SIG-M5 treated with dmso at 0.1 percent for 504 hours (cell line): ENCODE measurements at regions not wholly inside any gene's neighbourhood (a gene's known extent, or its start where the extent isn't known, plus 50 kb on each side); places are given as distances from the start of the nearest gene placed in this dataset.

Experiments
- DNase-seq: peaks from one replicate; lab custom pipeline; 2025; ENCODE audit not compliant: unreplicated experiment; lab: John Stamatoyannopoulos, UW

DNA sequence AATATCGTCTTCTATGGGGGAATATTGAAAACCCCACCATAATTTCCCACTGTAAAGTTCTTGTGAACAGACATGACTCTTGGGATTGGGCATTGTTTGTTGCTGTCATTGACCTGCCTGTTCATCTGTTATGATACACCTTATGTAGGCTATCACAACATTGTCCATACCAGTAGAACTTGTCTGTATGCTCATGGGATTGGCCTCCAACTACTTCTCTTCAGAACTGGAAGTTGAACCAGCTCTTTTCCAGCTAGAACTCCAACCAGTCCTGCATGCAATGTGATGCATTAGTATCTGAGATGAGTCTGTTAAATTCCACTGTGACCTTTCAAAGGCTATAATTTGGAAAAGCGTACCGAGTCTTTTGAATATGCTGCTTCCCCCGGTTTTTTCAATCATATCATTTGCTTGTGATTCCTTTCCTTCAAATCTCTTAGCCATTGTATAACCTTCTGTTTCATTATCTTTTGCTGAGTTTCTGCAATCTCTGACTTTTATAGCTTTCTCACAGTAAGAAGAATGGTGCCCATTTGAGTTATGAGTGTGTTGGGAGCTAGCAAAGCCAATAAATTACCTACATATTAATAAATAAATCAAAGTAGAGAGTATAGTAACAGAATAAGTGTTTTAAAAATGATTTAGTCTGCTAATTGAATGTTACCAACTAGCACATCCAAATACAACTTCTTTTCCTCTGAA, 101.9 kb downstream of the PLK2 start:
- DNase-seq = no peak

DNA sequence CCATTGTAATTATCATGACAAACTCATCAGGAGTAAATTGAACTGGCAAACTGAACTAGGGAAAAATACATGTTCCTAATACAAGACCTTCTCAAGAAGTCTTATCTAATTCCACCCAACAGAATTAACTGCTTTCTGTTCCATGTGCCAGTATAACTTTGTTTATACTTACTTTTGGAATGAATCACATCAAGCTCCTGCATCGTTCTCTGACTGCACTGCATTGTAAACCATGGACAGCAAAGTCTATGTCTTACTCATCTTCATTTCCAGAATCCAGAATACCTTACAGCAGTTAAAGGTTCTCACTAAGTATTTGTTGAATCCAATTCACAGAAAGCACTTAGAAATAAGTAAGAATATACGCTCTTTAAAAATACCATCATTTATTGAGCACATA, 102.8 kb downstream of the PLK2 start:
- no peak for DNase-seq

DNA sequence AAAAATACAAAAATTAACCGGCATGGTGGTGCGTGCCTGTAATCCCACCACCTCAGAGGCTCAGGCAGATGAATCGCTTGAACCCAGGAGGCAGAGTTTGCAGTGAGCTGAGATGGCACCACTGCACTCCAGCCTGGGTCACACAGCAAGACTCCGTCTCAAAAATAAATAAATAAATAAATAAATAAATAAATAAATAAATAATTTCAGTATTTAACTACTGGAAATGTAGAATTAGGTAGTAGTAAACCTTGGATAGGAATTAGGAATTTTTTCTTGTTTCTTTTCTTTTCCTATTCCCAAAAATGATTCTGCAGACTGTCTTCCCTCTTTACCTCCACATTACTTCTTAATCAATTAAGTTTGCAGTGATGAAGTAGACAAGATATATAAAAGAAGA, 103.2 kb downstream of the PLK2 start:
- DNase-seq = no peak

DNA sequence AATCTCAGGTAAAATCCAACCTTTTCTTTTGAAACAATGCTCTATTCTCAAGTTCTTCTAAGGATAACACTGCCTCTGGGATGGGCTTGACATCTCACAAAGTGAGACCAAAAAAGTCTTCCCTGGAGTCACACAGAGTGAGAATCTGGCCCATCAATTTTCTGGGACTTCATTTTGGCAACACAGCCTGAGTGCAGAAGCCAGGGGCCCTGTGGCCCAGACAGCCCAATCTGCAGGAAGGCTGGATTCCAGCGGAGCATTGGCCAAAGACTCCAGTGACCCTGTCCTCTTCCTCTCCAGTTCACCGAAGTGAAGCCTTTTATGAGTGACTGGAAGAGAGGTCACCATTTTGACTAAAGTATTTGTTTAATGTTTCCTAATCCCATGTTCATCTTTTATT, 105.1 kb downstream of the PLK2 start:
- no peak for DNase-seq

DNA sequence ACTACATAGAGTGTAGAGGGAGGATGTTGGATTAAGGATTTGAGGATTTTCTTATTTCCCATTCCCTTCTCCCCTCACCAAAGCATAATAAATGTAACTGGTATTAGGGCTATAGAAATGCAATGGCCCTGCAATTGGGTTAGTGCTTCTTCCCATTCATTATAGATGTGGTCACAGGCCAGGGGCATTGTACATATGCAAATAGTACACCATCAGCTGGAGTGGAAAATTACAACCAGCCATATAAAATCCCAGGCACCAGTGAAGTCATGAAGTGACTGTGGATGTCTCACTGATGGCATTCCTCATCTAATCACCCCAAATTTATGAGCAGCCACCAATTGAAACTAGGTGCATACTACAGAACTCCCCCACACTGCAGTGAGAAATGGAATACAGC, 105.9 kb downstream of the PLK2 start:
- DNase-seq = no peak

DNA sequence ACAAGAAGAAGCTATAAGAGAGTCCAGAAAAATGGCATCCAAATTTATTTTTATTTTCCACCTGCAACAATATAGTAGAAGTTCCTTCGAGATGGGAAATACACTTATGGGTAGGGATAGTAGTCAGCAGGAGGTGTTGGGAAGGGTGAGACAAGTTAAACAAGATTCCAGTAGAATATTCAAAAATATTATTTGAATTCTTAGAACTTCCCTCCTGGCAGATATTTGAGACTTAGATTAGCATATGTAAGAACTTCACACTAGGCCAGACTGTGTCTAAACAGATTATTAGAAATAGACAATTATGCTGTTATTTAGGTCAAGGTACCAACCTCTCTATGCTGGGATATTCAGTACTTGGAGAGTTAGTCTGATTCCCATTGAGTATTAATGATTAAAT, 108.7 kb downstream of the PLK2 start:
- no peak for DNase-seq

DNA sequence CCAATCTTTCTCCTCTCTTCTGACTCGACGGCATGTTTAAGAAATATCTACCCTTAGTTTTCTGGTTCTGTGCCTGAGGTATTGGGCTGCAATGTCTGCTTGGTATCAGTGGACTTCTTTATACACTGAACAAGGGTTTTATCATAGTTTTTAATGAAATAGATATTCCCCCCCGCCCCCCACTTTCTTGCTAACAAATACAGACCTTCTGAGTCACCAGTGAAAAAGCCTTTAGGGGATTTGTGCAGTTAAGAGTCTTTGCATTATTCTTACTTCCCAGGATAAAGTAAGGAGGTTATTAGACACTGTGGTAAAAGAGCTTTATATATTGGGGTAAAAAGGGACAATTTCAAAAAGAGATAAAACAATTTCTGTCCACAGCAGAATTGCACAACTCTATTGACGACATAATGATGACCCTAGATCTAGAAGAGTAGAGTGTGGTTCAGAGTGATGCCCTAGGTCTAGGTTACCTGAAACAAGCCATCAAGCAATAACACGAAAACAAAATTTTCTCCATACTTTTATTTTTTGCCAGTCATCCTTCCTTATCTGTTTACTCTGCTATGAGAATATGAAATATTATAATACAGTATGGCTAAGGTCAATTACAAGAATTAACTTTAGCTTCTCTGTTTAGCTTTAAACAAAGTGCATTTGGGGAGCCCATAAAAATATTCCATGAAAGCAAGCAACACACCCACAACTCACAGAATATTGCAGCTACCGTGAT, 110.7 kb downstream of the PLK2 start:
- DNase-seq = no peak

DNA sequence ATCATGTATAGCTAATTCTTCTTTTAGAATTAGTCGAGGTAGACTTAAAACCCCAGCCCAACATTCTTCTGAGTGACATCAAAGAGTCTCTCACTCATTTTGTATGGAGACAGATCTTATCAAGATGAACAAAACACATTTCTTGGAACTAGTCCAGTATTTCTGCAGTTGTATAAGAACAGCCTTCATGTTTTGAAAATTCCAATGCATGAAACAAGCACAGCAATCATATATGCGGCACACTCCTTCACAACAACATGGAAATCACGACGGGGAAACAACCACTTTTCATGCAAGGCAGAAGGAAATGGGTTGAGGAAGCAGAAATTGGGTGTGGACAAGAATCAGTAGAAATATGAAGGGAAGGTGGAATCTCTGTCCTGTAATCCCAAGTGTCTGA, 113.8 kb downstream of the PLK2 start:
- no peak for DNase-seq

DNA sequence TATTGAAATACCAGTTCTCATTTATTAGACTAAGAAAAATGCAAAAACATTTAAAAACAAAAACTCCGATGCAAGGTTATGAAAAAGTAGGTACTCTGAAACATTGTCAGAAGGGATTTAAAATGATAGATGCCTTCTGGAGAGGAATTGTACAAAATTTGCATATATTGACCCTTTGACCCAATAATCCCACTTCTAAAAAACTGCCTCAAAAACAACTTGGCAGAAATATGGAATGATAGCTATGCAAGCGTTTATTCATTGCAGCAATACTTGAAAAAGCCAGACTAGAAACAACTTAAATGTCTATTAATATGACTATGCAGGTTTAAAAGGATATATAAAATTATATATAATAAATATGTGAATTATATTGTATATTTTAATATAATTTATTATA, 118.4 kb downstream of the PLK2 start:
- DNase-seq = no peak

DNA sequence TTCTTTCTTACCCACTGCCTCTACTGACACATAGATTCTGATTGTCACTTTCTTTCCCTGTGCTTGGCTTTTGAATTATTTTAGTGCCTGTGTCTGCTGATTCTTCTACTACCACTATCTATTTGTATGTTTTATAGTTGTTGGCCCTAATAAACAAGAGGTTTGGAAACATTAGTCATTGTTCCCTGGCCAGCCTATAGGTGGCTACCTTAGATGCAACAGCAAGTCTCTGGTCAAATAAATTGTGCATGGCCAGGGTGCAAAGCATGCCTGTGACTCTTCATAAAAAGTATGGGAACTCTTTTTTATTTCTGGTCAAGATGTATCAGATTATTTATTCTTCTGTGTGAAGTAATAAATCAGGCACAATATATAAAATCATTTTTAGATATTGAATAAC, 124.4 kb downstream of the PLK2 start:
- DNase-seq = no peak

DNA sequence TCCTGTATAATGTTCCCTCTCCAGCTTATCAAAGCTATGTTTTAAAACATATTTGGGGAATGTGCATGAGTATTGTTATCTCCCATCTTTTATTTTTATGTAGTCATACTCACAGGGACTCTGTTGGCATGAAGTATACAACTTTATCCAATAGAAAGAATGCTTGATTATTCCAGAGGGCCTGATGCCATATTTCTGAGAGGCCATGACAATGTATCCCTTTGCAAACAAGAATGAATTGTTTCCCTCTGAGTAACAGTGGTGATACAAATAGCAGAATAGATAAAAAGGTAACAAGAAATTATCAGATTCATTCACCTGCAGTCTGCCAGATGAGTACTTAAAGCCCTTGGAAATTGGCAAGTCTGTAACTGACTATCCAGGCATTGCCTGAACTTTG, 125.9 kb downstream of the PLK2 start:
- DNase-seq = no peak

DNA sequence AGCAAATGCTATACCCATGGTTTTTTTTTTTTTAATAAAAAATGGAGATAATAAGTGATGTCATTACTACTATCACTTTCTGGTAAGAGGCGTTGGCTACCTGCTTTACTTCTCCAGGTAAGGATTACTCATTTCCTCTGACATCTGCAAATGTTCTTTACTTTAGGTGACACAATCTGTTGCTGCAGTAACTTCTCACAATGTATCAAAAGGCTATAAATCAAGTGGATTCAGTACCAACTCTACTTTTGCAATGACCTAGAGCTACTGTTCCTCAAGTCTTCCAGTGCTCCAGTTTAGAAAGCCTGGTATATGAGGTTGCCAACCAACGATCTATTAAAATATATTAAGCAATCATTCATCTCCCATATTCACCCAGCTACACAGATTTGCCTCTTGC, 129.1 kb downstream of the PLK2 start:
- DNase-seq = no peak

DNA sequence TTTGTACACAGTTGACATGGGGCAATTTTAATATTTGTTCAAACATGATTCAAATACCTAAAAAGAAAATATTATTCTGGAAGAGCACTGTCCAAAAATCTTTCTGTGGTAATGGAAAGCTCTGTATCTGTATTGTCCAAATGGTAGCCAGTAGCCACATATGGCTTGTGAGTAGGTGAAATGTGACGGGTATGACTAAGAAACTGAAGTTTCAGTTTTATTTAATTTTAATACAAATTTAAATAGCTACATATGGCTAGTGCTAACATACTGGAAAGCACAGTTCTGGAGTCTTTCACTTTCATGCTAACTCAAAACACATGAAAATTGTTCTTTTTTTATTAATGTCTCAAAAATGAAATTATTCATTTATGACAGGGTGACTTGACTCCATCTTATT, 132.6 kb downstream of the PLK2 start:
- no peak for DNase-seq

DNA sequence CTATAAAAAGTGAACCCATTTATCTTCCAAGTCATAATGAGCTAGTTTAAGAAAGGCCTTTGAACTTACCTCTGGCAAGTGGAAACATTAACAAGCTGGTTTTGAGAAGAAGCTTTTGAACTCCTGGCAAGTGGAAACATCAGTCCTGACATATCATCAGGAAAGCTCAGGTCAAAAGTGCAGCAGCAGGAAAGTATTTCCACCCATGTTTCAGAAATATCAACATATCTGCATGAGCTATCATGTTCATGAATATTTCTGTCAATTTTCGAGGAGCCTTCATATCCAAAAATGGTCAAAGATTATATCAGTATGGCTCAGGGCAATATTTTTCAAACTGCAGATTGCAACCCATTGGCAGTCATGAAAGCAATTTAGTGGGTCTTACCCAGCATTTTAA, 133.9 kb downstream of the PLK2 start:
- no peak for DNase-seq

DNA sequence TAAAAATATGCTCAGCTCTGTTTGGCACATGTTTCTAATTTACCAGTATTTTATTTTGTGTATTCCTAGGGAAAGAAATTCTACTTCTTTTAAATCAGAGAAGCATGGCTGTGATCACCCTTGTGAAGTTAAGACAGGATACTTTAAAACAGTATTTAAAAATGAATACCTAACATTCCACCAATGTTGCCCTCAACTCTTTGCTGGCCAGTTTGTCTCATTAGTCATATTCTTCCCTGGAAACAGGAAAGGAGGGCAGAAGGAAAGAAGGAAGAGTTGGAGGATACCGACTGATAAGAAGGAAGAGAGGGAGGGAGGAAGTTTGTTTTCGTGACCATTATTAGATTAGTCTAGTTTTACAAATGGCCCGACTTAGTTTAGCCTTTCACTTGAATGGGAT, 137.4 kb downstream of the PLK2 start:
- DNase-seq = no peak

DNA sequence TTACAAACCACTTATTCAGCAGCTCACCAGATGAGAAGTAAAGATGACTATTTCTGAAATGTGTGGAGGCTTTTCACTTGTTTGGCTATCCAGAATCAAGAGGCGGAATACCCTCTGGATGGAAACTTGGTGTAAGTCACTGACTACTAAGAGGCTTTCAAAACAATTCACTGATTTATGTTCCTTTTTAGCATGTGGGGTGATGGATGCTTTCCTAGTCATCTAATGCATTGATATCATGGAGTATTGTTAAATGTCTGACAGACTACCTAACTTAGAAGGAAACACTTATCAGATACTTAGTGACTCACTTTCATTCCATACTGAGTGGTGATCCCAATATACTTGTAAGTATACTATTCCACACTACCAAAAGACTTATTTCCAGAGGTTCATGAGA, 141.4 kb downstream of the PLK2 start:
- DNase-seq = no peak

DNA sequence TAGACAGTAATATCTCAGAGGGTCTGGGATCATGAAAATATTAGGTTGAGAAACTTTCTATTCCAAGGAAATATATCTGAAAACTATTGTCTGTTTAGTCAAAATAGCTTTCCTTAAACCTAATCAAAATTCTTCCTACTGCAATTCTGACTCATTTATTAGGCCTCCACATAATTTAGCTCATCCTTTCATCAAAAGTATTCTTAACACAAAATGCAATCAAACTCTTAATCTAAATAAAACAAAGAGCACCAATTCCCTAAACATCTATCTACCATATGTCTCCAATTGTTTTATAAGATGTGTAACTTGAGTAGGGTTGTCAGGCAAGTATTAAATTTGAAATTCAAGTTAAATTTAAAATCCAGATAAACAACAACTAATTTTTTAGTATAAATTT, 142.1 kb downstream of the PLK2 start:
- no peak for DNase-seq

DNA sequence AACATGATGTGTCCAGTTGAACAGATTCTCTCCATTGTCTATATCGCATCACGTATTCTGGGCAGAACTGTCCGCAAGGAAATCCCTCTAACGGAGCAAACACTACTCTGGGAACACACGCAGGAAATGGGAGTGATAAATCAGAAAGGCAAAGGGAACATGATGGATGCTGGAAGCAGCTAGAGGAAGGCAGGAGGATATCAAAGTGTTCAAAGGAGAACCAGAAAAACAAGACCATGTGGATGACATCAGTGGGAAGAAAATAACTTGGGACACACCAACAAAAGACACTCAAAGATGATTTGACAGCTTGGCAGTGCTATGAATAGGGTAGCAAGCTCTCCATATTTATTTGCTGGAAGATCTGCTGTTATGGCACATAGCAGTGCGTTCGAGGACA, 142.9 kb downstream of the PLK2 start:
- no peak for DNase-seq

DNA sequence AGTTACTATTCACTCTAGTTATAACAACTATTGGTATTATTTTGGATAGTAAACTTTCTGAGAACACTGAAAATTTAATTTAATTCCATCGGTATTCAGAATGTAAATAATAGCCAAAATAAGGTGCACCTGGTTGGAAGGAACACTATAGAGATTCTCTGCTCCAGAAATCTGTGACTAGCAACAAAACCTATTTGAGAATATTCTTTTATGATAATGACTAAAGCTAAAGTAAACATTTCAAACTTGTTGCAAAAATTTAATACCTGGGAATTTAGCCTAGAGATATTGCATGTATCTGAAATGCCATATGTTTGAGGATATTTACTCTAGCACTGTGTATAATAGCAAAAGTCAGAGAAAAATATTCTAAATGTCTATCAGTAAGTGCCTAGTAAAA, 144.1 kb downstream of the PLK2 start:
- DNase-seq = peak; percentile 5

DNA sequence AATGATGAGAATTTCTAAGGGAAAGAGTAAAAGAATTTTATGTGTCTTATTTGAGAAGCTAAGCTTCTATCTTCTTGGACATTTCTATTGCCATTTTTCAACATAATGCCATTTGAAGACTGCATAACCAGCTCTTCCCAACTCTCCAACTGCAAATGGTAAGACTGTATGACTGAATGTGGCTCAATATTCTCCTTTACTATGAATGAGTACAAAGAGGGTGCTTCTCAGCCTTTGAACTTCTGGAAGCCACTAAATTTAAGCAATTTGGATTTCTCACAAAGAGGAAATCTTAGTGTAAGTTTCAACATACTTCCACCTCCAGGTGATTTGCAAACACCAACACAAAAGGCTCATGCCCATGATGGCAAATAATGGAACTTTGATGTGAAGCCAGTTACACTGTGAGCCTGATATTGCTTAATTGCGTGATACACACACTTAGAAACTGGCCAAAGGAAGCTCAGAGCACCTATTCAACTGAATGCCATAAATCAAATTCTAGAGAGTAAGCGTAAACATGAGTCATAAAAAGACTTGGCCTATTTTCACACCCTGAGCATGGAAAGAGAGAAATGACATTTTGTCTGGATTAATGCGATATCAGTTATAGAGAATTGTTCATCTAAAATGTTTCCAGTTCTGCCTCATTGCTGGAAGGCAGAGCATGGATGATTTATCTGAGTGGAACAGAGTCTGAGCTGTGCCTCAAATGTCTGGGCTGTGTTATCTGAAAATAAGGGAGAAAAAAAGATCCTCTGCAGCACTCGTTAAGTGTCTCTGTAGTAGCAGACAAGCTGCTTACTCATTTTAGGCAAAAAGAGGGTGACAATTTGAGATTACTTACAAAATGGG, 145.3 kb downstream of the PLK2 start:
- DNase-seq = no peak

DNA sequence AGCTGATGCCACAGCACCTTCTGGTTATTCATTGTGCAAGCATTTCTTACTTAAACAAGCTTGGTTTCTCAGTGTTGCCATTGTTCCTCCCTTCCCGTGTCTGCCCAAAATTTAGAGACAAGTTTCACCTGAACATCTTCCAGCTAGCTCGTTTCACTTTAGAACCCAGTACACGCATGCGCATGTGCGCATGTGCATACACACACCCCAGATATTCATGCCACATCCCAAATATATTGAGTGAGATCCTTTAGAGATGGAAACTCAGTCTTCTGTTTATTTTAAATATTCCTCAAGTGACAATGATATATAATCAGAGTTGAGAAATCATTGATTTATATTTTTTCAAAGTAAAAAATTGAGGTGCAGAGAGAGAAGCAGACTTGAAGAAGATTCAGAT, 147.6 kb downstream of the PLK2 start:
- no peak for DNase-seq

DNA sequence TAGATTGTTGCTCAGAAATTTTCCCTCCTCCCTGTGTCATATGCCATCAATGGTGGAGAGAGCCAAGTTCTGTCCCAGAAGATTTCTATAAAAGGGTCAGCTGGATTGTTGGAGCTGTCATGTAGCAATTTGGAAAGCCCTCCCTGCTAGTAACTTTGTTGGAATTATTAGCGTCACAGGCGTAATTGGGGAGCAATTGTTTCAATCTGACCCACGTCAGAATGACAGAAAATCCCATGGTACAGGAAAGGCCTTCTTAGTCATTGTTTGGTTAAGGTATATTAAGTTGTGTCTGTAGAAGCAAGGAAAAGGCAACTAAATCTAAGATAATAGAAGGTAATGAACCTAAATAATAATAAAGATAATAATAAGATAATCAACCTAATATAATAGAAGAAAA, 148.4 kb downstream of the PLK2 start:
- no peak for DNase-seq
